ENCODE measurements at regions not wholly inside any gene's neighbourhood (a gene's known extent, or its start where the extent isn't known, plus 50 kb on each side); places are given as distances from the start of the nearest gene placed in this dataset.

GRCh38 chr1:19591482-19592091 is 52.5 kb upstream of the NBL1 start:
- H3K4me3 ChIP-seq (replicated peaks; ENCODE audit: low read depth, low read length), result no peak overlapping the region
- no peak for TF ChIP-seq CTCF (IDR thresholded peaks at IDR 0.05; ENCODE audit: insufficient read depth, low read length, poor library complexity, severe bottlenecking)
- no peak for DNase-seq (ENCODE audit: extremely low read depth, insufficient read length)
- H3K36me3 ChIP-seq (ENCODE audit: control insufficient read depth, insufficient read depth, low read length), result no peaks in the 10 kb centered on the region
- no peaks in the 10 kb centered on the region for H3K27me3 ChIP-seq (replicated peaks; ENCODE audit: control insufficient read depth, insufficient read depth, low read length)

GRCh38 chr1:19585507-19585906 is 58.6 kb upstream of the NBL1 start:
- H3K27me3 ChIP-seq (replicated peaks; ENCODE audit: control insufficient read depth, insufficient read depth, low read length), result no peaks in the 10 kb centered on the region
- H3K36me3 ChIP-seq (ENCODE audit: control insufficient read depth, insufficient read depth, low read length), result no peaks in the 10 kb centered on the region
- no peak overlapping the region for H3K4me3 ChIP-seq (replicated peaks; ENCODE audit: low read depth, low read length)
- no peak for TF ChIP-seq CTCF (IDR thresholded peaks at IDR 0.05; ENCODE audit: insufficient read depth, low read length, poor library complexity, severe bottlenecking)
- no peak for DNase-seq (ENCODE audit: extremely low read depth, insufficient read length)

GRCh38 chr1:19582318-19582717 is 61.8 kb upstream of the NBL1 start:
- peak; percentile 94 for TF ChIP-seq CTCF (IDR thresholded peaks at IDR 0.05; ENCODE audit: insufficient read depth, low read length, poor library complexity, severe bottlenecking)
- Histone ChIP-seq H3K4me3 (replicated peaks; ENCODE audit: low read depth, low read length) (no peak overlapping the region), H3K36me3 (ENCODE audit: control insufficient read depth, insufficient read depth, low read length) (no peaks in the 10 kb centered on the region), H3K27me3 (replicated peaks; ENCODE audit: control insufficient read depth, insufficient read depth, low read length) (no peaks in the 10 kb centered on the region)
- DNase-seq (ENCODE audit: extremely low read depth, insufficient read length), result peak; percentile 59

GRCh38 chr1:19581381-19581780 is 62.7 kb upstream of the NBL1 start:
- Histone ChIP-seq H3K27me3 (replicated peaks; ENCODE audit: control insufficient read depth, insufficient read depth, low read length) (no peaks in the 10 kb centered on the region), H3K36me3 (ENCODE audit: control insufficient read depth, insufficient read depth, low read length) (no peaks in the 10 kb centered on the region), H3K4me3 (replicated peaks; ENCODE audit: low read depth, low read length) (no peak overlapping the region)
- TF ChIP-seq CTCF (IDR thresholded peaks at IDR 0.05; ENCODE audit: insufficient read depth, low read length, poor library complexity, severe bottlenecking), result no peak
- DNase-seq (ENCODE audit: extremely low read depth, insufficient read length), result no peak

GRCh38 chr1:19577561-19577960 is 66.5 kb upstream of the NBL1 start:
- Histone ChIP-seq H3K36me3 (ENCODE audit: control insufficient read depth, insufficient read depth, low read length) (no peaks in the 10 kb centered on the region), H3K4me3 (replicated peaks; ENCODE audit: low read depth, low read length) (no peak overlapping the region), H3K27me3 (replicated peaks; ENCODE audit: control insufficient read depth, insufficient read depth, low read length) (no peaks in the 10 kb centered on the region)
- DNase-seq (ENCODE audit: extremely low read depth, insufficient read length), result no peak
- no peak for TF ChIP-seq CTCF (IDR thresholded peaks at IDR 0.05; ENCODE audit: insufficient read depth, low read length, poor library complexity, severe bottlenecking)

- Histone ChIP-seq H3K27me3 (replicated peaks; ENCODE audit: control insufficient read depth, insufficient read depth, low read length) (no peaks in the 10 kb centered on the region), H3K4me3 (replicated peaks; ENCODE audit: low read depth, low read length) (no peak overlapping the region), H3K36me3 (ENCODE audit: control insufficient read depth, insufficient read depth, low read length) (no peaks in the 10 kb centered on the region)
- DNase-seq (ENCODE audit: extremely low read depth, insufficient read length), result no peak
- no peak for TF ChIP-seq CTCF (IDR thresholded peaks at IDR 0.05; ENCODE audit: insufficient read depth, low read length, poor library complexity, severe bottlenecking)
Observed at GRCh38 chr1:19577036-19577435, 67.1 kb upstream of the NBL1 start.

All from GM06990 (cell line).